Hepatic stellate cell (primary cell): ENCODE measurements at regions not wholly inside any gene's neighbourhood (a gene's known extent, or its start where the extent isn't known, plus 50 kb on each side); places are given as distances from the start of the nearest gene placed in this dataset.
"Not testable (repeated sequence)": the region's sequence is repeated elsewhere in the genome, so short reads cannot be mapped to it uniquely, and the experiment has no call there.

Source experiments
- DNase-seq: peaks from one replicate; pipeline ENCODE4 v3.0.0; 2011; ENCODE audit warnings: low spot score

- DNase-seq, result no peak
Observed at GRCh38 chr2:149709496-149710263, 122.1 kb upstream of the MMADHC start.

- DNase-seq, result no peak
Observed at GRCh38 chr2:149703281-149703680, 115.7 kb upstream of the MMADHC start.

- DNase-seq, result no peak
Observed at GRCh38 chr2:149702571-149702970, 115.0 kb upstream of the MMADHC start.

- no peak for DNase-seq
Observed at GRCh38 chr2:149701241-149701640, 113.7 kb upstream of the MMADHC start.

- peak; percentile 4 for DNase-seq
Observed at GRCh38 chr2:149692961-149693396, 105.4 kb upstream of the MMADHC start.

- DNase-seq, result no peak
Observed at GRCh38 chr2:149690825-149691224, 103.2 kb upstream of the MMADHC start.

- DNase-seq, result no peak
Observed at GRCh38 chr2:149687052-149687427, 99.5 kb upstream of the MMADHC start.

- no peak for DNase-seq
Observed at GRCh38 chr2:149686136-149687051, 98.8 kb upstream of the MMADHC start.

GRCh38 chr2:149685401-149685800 lies 97.8 kb upstream of the MMADHC start:
- DNase-seq, result not testable (repeated sequence)

- peak; percentile 6 for DNase-seq
Observed at GRCh38 chr2:149679286-149679685, 91.7 kb upstream of the MMADHC start.

GRCh38 chr2:149677416-149677815 lies 89.8 kb upstream of the MMADHC start:
- DNase-seq, result no peak

GRCh38 chr2:149670086-149670485 lies 82.5 kb upstream of the MMADHC start:
- no peak for DNase-seq

- no peak for DNase-seq
Observed at GRCh38 chr2:149666809-149667320, 79.3 kb upstream of the MMADHC start.

- no peak for DNase-seq
Observed at GRCh38 chr2:149664896-149665295, 77.3 kb upstream of the MMADHC start.

GRCh38 chr2:149662556-149662955 lies 75.0 kb upstream of the MMADHC start:
- DNase-seq, result no peak

- peak; percentile 1 for DNase-seq
Observed at GRCh38 chr2:149661844-149662243, 74.3 kb upstream of the MMADHC start.

GRCh38 chr2:149658553-149658952 lies 71.0 kb upstream of the MMADHC start:
- DNase-seq, result no peak

- DNase-seq, result no peak
Observed at GRCh38 chr2:149657401-149658040, 69.9 kb upstream of the MMADHC start.

- no peak for DNase-seq
Observed at GRCh38 chr2:149656996-149657395, 69.4 kb upstream of the MMADHC start.

- no peak for DNase-seq
Observed at GRCh38 chr2:149653831-149654445, 66.4 kb upstream of the MMADHC start.

GRCh38 chr2:149652926-149653325 lies 65.4 kb upstream of the MMADHC start:
- DNase-seq, result no peak

GRCh38 chr2:149652526-149652925 lies 65.0 kb upstream of the MMADHC start:
- DNase-seq, result no peak
